Spleen (tissue), 7 donors: ENCODE measurements at regions not wholly inside any gene's neighbourhood (a gene's known extent, or its start where the extent isn't known, plus 50 kb on each side); places are given as distances from the start of the nearest gene placed in this dataset.
"Not testable (repeated sequence)": the region's sequence is repeated elsewhere in the genome, so short reads cannot be mapped to it uniquely, and the experiment has no call there.

Experiments
- POLR2A ChIP-seq, 3 donors: fragments of 450-650 bp; IDR thresholded peaks; one replicate each; pipeline ENCODE4 v1.5.1; 2017; ENCODE audit warnings: antibody characterized with exemption in 3 of 3, mild to moderate bottlenecking in 1 of 3
- TF ChIP-seq, protein P1 (sequence below), 11 experiments: fragments of 200-600 bp in 7 of 11; fragments of 450-650 bp in 4 of 11; sonication (generic) in 4 of 11; IDR thresholded peaks in 8 of 11; conservative IDR thresholded peaks in 3 of 11; 1 replicate in 7 of 11; 2 replicates in 4 of 11; pipeline versions ENCODE4 v1.4.0 to v1.8.0; 2016 to 2021; ENCODE audit warnings: antibody characterized with exemption in 11 of 11, inconsistent platforms in 4 of 11, mild to moderate bottlenecking in 1 of 11
- donor health status: DM: no; HTN: no; CAD: no; lungs with moderate emphysema.
- donor health status: DM: no; HTN: no; CAD: no.
- donor health status: DM: no; HTN: no; CAD: no.

DNA sequence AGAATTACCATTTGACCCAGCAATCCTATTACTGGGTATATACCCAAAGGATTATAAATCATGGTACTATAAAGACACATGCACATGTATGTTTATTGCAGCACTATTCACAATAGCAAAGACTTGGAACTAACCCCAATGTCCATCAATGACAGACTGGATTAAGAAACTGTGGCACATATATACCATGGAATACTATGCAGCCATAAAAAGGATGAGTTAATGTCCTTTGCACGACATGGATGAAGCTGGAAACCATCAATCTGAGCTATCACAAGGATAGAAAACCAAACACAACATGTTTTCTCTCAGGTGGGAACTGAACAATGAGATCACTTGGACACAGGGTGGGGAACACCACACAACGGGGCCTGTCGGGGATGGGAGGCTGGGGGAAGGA, 123.4 kb upstream of the RIOK3 start:
- TF ChIP-seq, protein P1, sequence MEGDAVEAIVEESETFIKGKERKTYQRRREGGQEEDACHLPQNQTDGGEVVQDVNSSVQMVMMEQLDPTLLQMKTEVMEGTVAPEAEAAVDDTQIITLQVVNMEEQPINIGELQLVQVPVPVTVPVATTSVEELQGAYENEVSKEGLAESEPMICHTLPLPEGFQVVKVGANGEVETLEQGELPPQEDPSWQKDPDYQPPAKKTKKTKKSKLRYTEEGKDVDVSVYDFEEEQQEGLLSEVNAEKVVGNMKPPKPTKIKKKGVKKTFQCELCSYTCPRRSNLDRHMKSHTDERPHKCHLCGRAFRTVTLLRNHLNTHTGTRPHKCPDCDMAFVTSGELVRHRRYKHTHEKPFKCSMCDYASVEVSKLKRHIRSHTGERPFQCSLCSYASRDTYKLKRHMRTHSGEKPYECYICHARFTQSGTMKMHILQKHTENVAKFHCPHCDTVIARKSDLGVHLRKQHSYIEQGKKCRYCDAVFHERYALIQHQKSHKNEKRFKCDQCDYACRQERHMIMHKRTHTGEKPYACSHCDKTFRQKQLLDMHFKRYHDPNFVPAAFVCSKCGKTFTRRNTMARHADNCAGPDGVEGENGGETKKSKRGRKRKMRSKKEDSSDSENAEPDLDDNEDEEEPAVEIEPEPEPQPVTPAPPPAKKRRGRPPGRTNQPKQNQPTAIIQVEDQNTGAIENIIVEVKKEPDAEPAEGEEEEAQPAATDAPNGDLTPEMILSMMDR (IDR thresholded peaks at IDR 0.05 in 8 of 11, conservative IDR thresholded peaks at IDR 0.05 in 3 of 11): not testable (repeated sequence)
- not testable (repeated sequence) for TF ChIP-seq POLR2A (IDR thresholded peaks at IDR 0.05)
